PC-3 (cell line): ENCODE measurements at regions not wholly inside any gene's neighbourhood (a gene's known extent, or its start where the extent isn't known, plus 50 kb on each side); places are given as distances from the start of the nearest gene placed in this dataset.

Experiments
- EZH2 ChIP-seq: fragments of 300-600 bp; sonication (generic); IDR thresholded peaks from one replicate; pipeline ENCODE4 v1.6.1; 2017; ENCODE audit warnings: antibody characterized with exemption, mild to moderate bottlenecking, low read length; ENCODE audit not compliant: unreplicated experiment
- EZH2phosphoT487 ChIP-seq: fragments of 300-600 bp; sonication (generic); IDR thresholded peaks from 2 replicates; pipeline ENCODE4 v1.6.1; 2018; ENCODE audit warnings: mild to moderate bottlenecking, antibody characterized with exemption, low read length, borderline replicate concordance
- TF ChIP-seq, protein P1 (sequence below): fragments of 300-600 bp; sonication (generic); conservative IDR thresholded peaks from 2 replicates; pipeline ENCODE4 v1.5.1; 2017; ENCODE audit warnings: antibody characterized with exemption, low read depth, mild to moderate bottlenecking, low read length

DNA sequence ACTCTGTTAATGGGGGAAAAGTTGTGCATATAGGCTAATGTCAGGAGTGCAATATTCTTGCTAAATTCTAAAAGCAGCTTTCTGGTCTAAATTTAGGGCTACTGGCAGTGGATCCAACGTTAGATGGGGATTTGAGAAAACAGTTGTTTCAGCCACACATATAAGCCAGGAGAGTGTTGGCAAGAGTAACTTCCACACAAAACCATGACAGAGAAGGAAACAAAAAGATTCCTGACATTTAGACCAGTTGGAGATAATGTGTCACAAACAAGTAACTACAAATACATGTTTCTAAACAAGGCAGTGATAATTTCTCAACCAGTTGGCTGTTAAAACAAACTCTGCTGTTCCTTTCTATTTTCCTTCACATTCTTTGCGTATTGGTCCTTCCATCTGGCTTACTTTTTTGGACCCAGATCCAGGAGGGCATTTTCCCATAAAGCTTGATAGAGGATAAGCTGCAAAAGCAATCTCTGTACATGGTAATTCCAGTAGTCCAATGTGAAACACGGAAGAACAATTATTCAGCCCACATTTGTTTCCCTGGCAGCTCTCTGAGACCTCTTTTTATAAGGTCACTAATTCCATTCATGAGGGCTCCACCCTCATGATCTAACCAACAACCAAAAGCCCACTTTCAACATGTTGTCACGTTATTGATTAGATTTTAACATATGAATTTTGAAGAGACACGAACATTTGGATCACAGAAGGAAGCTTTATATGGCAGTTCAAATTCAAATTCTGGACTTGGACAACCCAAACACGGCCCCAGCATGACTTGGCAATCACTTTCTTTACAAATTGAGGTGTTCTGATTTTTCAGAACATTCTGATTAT lies 1888.6 kb downstream of the MRPL39 start:
- TF ChIP-seq, protein P1, sequence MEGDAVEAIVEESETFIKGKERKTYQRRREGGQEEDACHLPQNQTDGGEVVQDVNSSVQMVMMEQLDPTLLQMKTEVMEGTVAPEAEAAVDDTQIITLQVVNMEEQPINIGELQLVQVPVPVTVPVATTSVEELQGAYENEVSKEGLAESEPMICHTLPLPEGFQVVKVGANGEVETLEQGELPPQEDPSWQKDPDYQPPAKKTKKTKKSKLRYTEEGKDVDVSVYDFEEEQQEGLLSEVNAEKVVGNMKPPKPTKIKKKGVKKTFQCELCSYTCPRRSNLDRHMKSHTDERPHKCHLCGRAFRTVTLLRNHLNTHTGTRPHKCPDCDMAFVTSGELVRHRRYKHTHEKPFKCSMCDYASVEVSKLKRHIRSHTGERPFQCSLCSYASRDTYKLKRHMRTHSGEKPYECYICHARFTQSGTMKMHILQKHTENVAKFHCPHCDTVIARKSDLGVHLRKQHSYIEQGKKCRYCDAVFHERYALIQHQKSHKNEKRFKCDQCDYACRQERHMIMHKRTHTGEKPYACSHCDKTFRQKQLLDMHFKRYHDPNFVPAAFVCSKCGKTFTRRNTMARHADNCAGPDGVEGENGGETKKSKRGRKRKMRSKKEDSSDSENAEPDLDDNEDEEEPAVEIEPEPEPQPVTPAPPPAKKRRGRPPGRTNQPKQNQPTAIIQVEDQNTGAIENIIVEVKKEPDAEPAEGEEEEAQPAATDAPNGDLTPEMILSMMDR = no peak
- TF ChIP-seq EZH2 = no peak
- TF ChIP-seq EZH2phosphoT487 = no peak
